ENCODE measurements at regions not wholly inside any gene's neighbourhood (a gene's known extent, or its start where the extent isn't known, plus 50 kb on each side); places are given as distances from the start of the nearest gene placed in this dataset.
"Not testable (repeated sequence)": the region's sequence is repeated elsewhere in the genome, so short reads cannot be mapped to it uniquely, and the experiment has no call there.

- WGBS, 2 donors (ENCODE audit: low coverage in 1 of 2): 43 to 63% methylated on average over 1 to 2 of the region's 2 CpGs
- H3K9me3 ChIP-seq: no peaks in the 10 kb centered on the region
- peaks cover 0 to 15% (median 2%) of the 10 kb centered on the region in 3 donors for H3K4me1 ChIP-seq
- no peaks in the 10 kb centered on the region for H3K36me3 ChIP-seq
- no peak for TF ChIP-seq POLR2AphosphoS5 (IDR thresholded peaks at IDR 0.05)
- no peak for TF ChIP-seq EP300 (IDR thresholded peaks at IDR 0.05)
- TF ChIP-seq POLR2A (IDR thresholded peaks at IDR 0.05): no peak
- TF ChIP-seq, protein P1, sequence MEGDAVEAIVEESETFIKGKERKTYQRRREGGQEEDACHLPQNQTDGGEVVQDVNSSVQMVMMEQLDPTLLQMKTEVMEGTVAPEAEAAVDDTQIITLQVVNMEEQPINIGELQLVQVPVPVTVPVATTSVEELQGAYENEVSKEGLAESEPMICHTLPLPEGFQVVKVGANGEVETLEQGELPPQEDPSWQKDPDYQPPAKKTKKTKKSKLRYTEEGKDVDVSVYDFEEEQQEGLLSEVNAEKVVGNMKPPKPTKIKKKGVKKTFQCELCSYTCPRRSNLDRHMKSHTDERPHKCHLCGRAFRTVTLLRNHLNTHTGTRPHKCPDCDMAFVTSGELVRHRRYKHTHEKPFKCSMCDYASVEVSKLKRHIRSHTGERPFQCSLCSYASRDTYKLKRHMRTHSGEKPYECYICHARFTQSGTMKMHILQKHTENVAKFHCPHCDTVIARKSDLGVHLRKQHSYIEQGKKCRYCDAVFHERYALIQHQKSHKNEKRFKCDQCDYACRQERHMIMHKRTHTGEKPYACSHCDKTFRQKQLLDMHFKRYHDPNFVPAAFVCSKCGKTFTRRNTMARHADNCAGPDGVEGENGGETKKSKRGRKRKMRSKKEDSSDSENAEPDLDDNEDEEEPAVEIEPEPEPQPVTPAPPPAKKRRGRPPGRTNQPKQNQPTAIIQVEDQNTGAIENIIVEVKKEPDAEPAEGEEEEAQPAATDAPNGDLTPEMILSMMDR (IDR thresholded peaks at IDR 0.05): no peak
- H3K27ac ChIP-seq: no peak overlapping the region
- H3K4me3 ChIP-seq: no peak overlapping the region
- no peaks in the 10 kb centered on the region for H3K27me3 ChIP-seq
- ATAC-seq: no peak
Observed at GRCh38 chr5:96172436-96172835, 210.8 kb upstream of the ELL2 start.

GRCh38 chr5:96171973-96172372 lies 210.3 kb upstream of the ELL2 start:
- not testable (repeated sequence) for ATAC-seq, H3K9me3 ChIP-seq, H3K36me3 ChIP-seq, H3K27me3 ChIP-seq, H3K27ac ChIP-seq, H3K4me3 ChIP-seq
- 77 to 89% methylated on average over 3 to 4 of the region's 4 CpGs for WGBS, 2 donors (ENCODE audit: low coverage in 1 of 2)
- peaks cover 0 to 11% (median 0%) of the 10 kb centered on the region in 3 donors for H3K4me1 ChIP-seq

DNA sequence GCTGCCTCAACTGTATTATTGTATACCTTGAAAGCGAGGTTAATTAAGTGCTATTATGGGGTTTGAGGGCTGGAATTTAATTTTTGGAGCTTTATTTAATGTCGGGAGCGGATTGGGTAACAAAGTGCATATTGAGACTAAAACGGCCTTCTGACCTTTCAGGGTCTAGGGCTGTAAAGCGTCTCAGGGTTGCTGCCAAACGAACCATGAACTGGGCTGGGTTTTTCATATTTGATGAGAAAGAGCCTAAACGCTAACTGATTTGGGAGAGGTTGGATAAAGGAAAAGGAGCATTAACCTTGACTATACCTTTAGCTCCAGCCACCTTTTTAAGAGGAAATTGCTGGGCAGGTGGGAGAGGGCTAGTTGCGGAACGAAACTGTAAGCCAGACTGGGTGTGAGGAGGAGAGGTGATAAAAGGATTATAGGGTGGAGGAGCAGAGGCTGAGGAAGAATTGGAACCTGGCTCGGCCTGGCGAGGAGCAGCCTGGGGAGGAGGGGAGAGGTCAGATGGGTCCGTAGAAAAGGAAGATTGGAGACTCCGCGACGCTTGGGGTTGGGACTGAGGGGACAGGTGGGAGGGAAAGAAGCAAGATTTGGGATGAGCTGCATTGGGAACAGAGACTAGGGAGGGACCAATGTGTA lies 209.0 kb upstream of the ELL2 start:
- not testable (repeated sequence) for H3K27me3 ChIP-seq, ATAC-seq, H3K36me3 ChIP-seq, H3K27ac ChIP-seq, H3K9me3 ChIP-seq, H3K4me3 ChIP-seq, H3K4me1 ChIP-seq
- 83 to 92% methylated on average over 8 to 14 of the region's 15 CpGs for WGBS, 2 donors (ENCODE audit: low coverage in 1 of 2)

DNA sequence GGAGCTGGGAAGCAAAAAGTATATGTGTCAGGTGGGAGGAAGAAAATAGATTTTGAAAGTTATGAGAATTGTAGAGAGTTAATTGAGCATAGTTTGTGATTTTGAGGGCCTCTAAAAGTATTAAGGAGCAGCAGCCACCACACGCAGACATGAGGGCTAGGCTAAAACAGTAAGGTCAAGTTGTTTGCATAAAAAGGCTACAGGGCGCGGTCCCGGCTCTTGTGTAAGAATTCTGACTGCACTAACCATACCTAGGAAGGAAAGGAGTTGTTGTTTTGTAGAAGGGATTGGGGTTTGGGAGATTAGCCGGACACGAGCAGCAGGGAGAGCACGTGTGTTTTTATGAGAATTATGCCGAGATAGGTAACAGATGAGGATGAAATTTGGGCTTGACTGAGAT lies 207.2 kb upstream of the ELL2 start:
- not testable (repeated sequence) for H3K4me1 ChIP-seq, H3K9me3 ChIP-seq, H3K4me3 ChIP-seq, H3K27ac ChIP-seq, H3K27me3 ChIP-seq, H3K36me3 ChIP-seq, ATAC-seq
- 85 to 94% methylated on average over 5 to 8 of the region's 8 CpGs for WGBS, 2 donors (ENCODE audit: low coverage in 1 of 2)

GRCh38 chr5:96159043-96159442 lies 197.4 kb upstream of the ELL2 start:
- no peak for TF ChIP-seq POLR2A (IDR thresholded peaks at IDR 0.05)
- no peak for TF ChIP-seq POLR2AphosphoS5 (IDR thresholded peaks at IDR 0.05)
- TF ChIP-seq EP300 (IDR thresholded peaks at IDR 0.05): no peak
- TF ChIP-seq, protein P1 (IDR thresholded peaks at IDR 0.05): no peak
- no peak for ATAC-seq
- Histone ChIP-seq H3K4me1 (peaks cover 0 to 13% (median 0%) of the 10 kb centered on the region in 3 donors), H3K27me3 (no peaks in the 10 kb centered on the region), H3K4me3 (no peak overlapping the region), H3K36me3 (no peaks in the 10 kb centered on the region), H3K27ac (no peak overlapping the region), H3K9me3 (no peaks in the 10 kb centered on the region)
- WGBS, 2 donors (ENCODE audit: low coverage in 1 of 2): 75 to 100% methylated on average over 2 of the region's 2 CpGs

DNA sequence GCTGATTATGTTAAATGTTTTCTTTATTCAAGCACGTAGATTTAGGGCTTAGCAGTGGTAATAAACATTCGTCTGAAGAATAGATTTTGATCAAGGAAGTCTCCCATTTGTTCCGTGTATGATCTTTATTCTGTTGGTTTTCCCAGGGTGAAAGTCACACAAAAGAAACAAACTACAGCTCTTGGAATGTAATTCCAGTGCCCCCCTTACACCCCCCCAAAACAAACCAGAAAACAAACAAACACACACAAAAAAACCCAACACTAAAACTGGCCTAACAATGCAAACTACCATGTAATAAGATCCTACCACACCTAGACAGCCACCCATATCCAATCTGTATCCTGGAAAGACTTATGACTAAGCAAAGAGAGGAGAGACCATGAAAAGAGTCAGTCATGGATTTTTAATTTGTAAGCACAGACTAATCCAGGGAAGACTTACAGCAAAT lies 196.2 kb upstream of the ELL2 start:
- H3K27ac ChIP-seq: peak overlapping the region in 1 of 4 donors; percentile 13
- TF ChIP-seq POLR2A (IDR thresholded peaks at IDR 0.05) (no peak), POLR2AphosphoS5 (IDR thresholded peaks at IDR 0.05) (no peak), EP300 (IDR thresholded peaks at IDR 0.05) (no peak)
- TF ChIP-seq, protein P1 (IDR thresholded peaks at IDR 0.05): no peak

More for the DNA sequence above, 196.2 kb upstream of the ELL2 start:
- H3K36me3 ChIP-seq: no peaks in the 10 kb centered on the region
- H3K27me3 ChIP-seq: no peaks in the 10 kb centered on the region
- H3K4me1 ChIP-seq: peaks cover 0 to 13% (median 0%) of the 10 kb centered on the region in 3 donors
- WGBS, 2 donors (ENCODE audit: low coverage in 1 of 2): 4 to 53% methylated on average over 3 of the region's 3 CpGs
- no peak overlapping the region for H3K4me3 ChIP-seq
- no peaks in the 10 kb centered on the region for H3K9me3 ChIP-seq
- no peak for ATAC-seq

Measured in gastroesophageal sphincter (tissue), 4 donors.